Panc1 (cell line): ENCODE measurements at regions not wholly inside any gene's neighbourhood (a gene's known extent, or its start where the extent isn't known, plus 50 kb on each side); places are given as distances from the start of the nearest gene placed in this dataset.

Experiments used
- CTCF ChIP-seq: fragments of 450-650 bp; IDR thresholded peaks from 2 replicates; pipeline ENCODE4 v1.5.1; 2017; ENCODE audit warnings: mild to moderate bottlenecking
- POLR2AphosphoS5 ChIP-seq: IDR thresholded peaks from 2 replicates; pipeline ENCODE4 v1.6.1; 2012; ENCODE audit warnings: mild to moderate bottlenecking, low read depth, low read length, moderate library complexity
- REST ChIP-seq, 2 experiments: IDR thresholded peaks; 2 replicates each; pipeline ENCODE4 v1.6.1; 2011 to 2012; ENCODE audit warnings: low read depth in 2 of 2, control low read depth in 1 of 2, low read length in 1 of 2, mild to moderate bottlenecking in 1 of 2, moderate library complexity in 1 of 2; ENCODE audit not compliant: insufficient read depth in 1 of 2
- TCF7L2 ChIP-seq: IDR thresholded peaks from 2 replicates; pipeline ENCODE4 v1.6.1; 2011; ENCODE audit warnings: mild to moderate bottlenecking, low read depth, low read length, inconsistent platforms

GRCh38 chr4:138510053-138510452 is 267.9 kb upstream of the SLC7A11 start:
- TF ChIP-seq POLR2AphosphoS5: no peak
- TF ChIP-seq CTCF: no peak
- TF ChIP-seq REST (IDR thresholded peaks at IDR 0.05; ENCODE audit: insufficient read depth in 1 of 2, low read depth in 2 of 2, low read length in 1 of 2): no peak
- TF ChIP-seq TCF7L2: no peak
